Left ventricle myocardium superior (tissue), 1 donor: ENCODE measurements at regions not wholly inside any gene's neighbourhood (a gene's known extent, or its start where the extent isn't known, plus 50 kb on each side); places are given as distances from the start of the nearest gene placed in this dataset.

Source experiments
- ATAC-seq: fragments of 200-7000 bp; cut with Tn5 transposase; one replicate; pipeline ENCODE4 v1.9.1; 2020; ENCODE audit warnings: mild to moderate bottlenecking, moderate library complexity
- DNase-seq: peaks from one replicate; pipeline ENCODE4 v3.0.0-alpha.2; 2020
- intact Hi-C: fragments of 100-400 bp; cut with micrococcal nuclease; formaldehyde crosslinking; loops from one replicate; pipeline ENCODE4 v1.11.0; 2022
- donor health status: DM: no; HTN: yes; CAD: no; lungs with severe emphysema.

GRCh38 chr7:10266976-10267375 lies 706.7 kb upstream of the PHF14 start:
- no peak for DNase-seq
- intact Hi-C loops: no loop called here
- no peak for ATAC-seq

DNA sequence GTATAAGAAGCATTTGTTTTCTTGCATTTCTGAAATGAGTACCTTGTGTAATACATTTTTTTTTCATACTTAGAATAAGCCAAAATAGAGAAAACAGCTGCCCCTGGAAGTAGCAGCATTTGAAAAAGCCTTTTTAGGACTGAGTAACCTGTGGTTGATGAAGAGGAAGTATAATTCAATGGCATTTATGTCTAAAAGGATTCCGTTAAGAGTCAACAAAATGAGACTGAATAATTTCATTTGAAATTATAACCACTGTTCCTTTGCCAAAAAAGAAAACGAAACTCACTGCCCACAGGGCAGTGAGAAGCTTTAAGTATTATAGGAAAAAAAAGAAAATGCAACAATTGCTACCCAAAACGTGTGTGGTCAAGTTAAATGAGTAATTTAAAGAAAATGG lies 705.6 kb upstream of the PHF14 start:
- DNase-seq (no peak), ATAC-seq (no peak)
- intact Hi-C loops: no loop called here

- DNase-seq (no peak), ATAC-seq (no peak)
- intact Hi-C loops: no loop called here
Measured at GRCh38 chr7:10282909-10283308, 690.8 kb upstream of the PHF14 start.

DNA sequence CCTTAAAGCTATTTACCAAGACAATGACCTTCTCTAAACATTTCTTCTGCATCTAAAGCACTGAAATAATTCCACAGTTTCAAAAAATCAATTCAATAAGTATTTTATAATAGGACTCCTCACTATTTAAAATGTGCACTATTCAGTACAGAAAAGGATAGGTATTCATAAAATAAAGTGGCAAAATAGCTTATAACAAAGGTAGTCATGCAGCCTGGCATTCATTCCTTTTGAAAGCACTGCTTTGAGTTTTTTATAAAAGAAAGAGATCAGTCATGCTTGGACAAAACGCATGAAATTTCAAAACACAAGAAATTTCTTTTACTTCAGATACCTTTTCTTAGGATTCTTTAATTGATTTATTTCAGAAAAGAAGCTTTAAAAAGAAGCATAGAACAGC lies 689.7 kb upstream of the PHF14 start:
- DNase-seq: no peak
- ATAC-seq: no peak
- intact Hi-C loops: no loop called here

- intact Hi-C loops: no loop called here
- DNase-seq (no peak), ATAC-seq (no peak)
Measured at GRCh38 chr7:10299384-10299783, 674.3 kb upstream of the PHF14 start.

GRCh38 chr7:10300577-10300976 lies 673.1 kb upstream of the PHF14 start:
- ATAC-seq (no peak), DNase-seq (no peak)
- intact Hi-C loops: no loop called here

DNA sequence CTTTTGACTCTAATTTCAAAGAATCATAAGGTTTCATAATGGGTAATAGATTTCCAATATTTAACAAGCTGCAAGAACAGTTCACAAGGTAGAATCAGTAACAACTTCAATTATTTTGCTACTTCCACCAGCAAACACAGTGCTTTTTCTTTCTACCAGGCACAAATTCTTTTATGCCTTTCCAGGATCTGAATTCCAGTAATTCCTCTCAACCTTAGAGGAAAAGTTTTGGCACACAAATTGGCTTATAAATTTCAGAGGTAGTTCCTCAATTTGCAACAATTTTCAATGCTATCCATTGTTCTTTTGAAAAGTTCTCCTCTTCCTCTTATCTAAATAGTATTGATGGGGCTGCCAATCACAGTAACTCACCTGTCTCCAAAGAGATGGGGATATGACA lies 665.4 kb upstream of the PHF14 start:
- ATAC-seq: no peak
- intact Hi-C loops: no loop called here
- no peak for DNase-seq

GRCh38 chr7:10312942-10313341 lies 660.7 kb upstream of the PHF14 start:
- ATAC-seq (no peak), DNase-seq (no peak)
- intact Hi-C loops: no loop called here

GRCh38 chr7:10315881-10316280 lies 657.8 kb upstream of the PHF14 start:
- intact Hi-C loops: no loop called here
- DNase-seq: no peak
- no peak for ATAC-seq

DNA sequence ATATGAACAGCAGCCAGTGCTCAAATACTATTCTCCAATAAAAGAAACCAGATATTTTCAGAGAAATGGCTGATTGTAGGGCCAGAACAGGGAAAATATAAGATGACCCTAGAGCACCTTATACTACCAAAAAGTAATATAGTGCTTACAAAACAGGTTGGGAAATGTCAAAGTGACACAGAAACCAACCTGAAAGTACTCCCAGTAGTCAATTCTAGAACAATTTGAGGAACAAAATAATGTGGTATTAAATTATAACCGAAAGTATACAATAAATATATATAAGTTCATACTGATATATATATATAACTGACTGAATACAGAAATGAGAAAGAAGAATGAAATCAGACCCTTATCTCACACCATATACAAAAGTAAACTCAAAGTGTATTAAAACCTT lies 657.2 kb upstream of the PHF14 start:
- ATAC-seq (no peak), DNase-seq (no peak)
- intact Hi-C loops: no loop called here

GRCh38 chr7:10325395-10325794 lies 648.3 kb upstream of the PHF14 start:
- no peak for ATAC-seq
- intact Hi-C loops: no loop called here
- no peak for DNase-seq

DNA sequence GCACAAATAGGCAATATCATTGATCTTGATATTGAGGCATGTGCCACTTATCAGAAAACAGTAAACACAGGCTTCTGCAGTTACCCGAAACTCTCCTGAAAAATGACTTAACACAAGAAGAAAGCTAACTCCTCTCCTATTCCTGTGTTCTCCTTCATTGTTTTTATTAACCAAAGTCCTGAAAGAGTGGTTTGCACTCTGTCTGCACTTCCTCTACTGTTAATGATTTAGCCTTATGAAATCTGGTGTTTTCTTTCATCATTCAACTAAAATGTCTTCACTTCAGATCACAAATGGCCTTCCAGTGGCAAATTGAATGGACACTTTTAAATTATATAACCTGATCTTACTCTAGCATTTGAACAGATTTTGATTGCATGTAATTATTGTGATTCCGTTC lies 630.6 kb upstream of the PHF14 start:
- intact Hi-C loops: no loop called here
- no peak for ATAC-seq
- DNase-seq: no peak

- ATAC-seq (no peak), DNase-seq (no peak)
- intact Hi-C loops: no loop called here
Measured at GRCh38 chr7:10346032-10346431, 627.6 kb upstream of the PHF14 start.

DNA sequence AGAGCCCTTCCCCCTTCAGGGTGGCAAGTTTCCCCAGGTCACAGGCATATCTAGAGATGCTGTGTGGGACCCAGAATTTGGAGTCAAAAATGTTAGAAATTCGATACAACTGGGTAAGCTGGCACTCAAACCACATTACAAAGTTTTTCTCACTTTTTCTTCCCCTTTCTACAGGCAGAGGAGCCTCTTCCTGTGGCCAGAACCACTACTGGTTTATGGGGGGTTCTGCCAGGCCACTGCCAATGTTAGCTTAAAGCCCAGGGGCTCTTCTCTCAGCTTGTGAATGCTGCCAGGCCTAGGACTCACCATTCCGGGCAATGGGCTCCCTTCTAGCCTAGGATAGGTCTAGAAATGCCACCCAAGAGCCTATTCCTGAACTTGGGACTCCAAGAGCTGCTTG lies 617.9 kb upstream of the PHF14 start:
- intact Hi-C loops: no loop called here
- DNase-seq (no peak), ATAC-seq (no peak)

- ATAC-seq (no peak), DNase-seq (no peak)
- intact Hi-C loops: no loop called here
Measured at GRCh38 chr7:10360050-10360449, 613.6 kb upstream of the PHF14 start.

DNA sequence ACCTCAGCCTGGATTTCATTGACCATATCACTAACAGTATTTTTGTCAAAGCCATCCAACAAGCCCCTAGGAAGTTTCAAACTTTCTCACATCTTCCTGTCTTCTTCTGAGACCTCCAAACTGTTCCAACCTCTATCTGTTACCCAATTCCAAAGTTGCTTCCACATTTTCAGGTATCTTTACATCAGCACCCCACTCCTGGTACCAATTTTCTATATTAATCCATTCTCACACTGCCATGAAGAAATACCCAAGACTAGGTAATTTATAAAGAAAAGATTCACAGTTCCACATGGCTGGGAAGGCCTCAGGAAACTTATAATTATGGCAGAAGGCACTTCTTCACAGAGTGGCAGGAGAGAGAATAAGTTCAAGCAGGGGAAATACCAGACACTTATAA lies 571.9 kb upstream of the PHF14 start:
- DNase-seq (no peak), ATAC-seq (no peak)
- intact Hi-C loops: no loop called here

GRCh38 chr7:10412422-10413019 lies 561.2 kb upstream of the PHF14 start:
- intact Hi-C loops: loop anchor here (5.0 kb wide), 1 partner anchor 390 kb away; no protein-coding TSS in a partner anchor
- DNase-seq (no peak), ATAC-seq (no peak)

DNA sequence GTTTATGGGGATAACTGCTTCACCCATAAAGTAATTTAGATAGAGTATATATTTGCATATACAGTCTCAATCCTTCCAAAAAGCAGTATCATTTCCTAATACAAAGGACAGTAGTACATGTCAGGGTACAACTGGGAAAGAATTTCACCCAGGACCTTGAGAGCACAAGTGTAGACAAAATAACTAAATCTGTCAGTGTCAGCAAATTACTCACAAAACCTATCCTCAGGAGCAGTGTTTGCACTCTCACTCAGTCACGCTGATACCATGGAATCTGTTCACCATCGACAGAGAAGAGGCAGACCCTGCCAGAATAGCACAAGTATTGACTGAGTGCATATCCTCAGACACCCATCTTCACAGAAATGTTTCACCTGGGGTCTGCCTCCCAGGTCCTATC lies 554.7 kb upstream of the PHF14 start:
- DNase-seq: no peak
- no peak for ATAC-seq
- intact Hi-C loops: no loop called here

- intact Hi-C loops: no loop called here
- ATAC-seq: no peak
- no peak for DNase-seq
Measured at GRCh38 chr7:10429031-10429430, 544.6 kb upstream of the PHF14 start.

DNA sequence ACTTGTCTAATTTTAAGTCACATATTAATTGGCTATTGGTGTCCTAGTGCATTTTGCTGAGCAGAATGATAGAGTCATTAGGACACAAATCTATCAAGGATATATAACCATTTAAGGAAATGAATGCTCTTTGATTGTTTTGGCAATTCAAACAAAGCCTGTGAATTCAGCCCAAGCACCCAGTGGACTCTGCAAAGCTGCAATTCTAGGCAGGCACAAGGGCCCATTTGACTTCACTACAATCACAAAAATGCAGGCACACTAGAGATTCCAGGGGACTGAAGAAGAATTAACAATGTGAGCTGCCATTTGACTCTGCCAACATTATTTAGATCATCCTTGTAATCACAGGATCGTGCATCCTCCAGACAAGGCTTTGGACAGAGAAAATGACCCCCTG lies 544.2 kb upstream of the PHF14 start:
- no peak for DNase-seq
- intact Hi-C loops: no loop called here

DNA sequence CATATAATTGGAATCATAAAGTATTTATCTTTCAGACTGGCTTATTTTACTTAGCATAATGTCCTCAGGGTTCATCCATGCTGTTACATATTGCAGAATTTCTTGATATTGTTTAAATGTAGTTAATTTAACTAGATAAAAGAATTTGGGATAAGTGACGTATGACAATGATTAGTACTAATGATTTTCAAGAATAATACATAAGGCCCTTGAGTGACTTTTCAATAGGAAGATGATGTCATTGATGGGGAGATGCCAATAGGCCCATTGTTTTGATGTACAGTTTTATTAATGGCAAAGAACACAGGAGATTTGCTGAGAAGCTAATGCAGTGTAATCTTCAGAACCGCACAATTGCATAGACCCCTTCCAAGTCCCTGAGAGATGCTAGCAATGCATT lies 537.4 kb upstream of the PHF14 start:
- intact Hi-C loops: no loop called here
- DNase-seq (no peak), ATAC-seq (no peak)

More for the DNA sequence above, 544.2 kb upstream of the PHF14 start:
- no peak for ATAC-seq

- DNase-seq (no peak), ATAC-seq (no peak)
- intact Hi-C loops: no loop called here
Measured at GRCh38 chr7:10439027-10439426, 534.6 kb upstream of the PHF14 start.
